ENCODE measurements at regions not wholly inside any gene's neighbourhood (a gene's known extent, or its start where the extent isn't known, plus 50 kb on each side); places are given as distances from the start of the nearest gene placed in this dataset.

DNA sequence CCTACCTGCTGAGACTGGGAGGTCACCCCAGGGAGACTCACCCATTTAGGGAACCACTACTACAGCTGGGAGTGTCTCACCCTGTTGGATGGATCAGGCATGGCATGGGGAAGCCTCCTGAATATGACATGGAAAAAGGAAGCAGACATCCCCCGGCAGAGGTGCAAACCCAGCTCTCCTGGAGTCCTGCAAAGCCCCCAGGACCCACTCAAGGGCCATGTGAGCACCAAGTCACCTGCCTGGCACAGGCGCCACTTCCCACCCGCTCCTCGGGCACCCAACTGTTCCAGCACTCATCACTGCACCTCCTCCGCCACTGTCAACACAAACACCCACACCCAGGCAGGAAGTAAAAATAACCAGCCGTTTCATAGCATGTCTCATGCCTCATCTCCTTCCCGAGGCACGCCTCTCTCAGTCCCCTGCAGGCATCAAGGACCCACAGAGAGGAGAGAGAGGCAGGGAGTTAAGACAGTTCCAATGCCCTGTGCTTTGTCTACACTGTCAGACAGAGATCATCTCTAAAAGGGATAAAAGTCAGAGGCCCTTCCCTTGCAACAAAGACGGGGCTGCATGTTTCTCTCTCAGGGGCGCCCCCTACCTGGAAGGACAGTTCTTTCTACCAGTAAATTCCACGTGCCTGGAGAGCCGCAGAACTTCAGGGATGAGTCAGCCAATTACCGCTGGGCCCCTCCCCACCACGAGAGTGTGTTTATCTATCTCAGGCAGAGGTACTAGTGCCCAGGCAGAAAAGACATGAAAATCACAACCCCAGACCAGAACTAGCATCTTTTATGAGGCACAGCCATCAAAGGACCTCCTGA lies 150.1 kb upstream of the SOD1 start (continued):
- no peak for TF ChIP-seq FOXM1 (IDR thresholded peaks at IDR 0.05; ENCODE audit: low read depth, low read length)
- TF ChIP-seq, protein P1, sequence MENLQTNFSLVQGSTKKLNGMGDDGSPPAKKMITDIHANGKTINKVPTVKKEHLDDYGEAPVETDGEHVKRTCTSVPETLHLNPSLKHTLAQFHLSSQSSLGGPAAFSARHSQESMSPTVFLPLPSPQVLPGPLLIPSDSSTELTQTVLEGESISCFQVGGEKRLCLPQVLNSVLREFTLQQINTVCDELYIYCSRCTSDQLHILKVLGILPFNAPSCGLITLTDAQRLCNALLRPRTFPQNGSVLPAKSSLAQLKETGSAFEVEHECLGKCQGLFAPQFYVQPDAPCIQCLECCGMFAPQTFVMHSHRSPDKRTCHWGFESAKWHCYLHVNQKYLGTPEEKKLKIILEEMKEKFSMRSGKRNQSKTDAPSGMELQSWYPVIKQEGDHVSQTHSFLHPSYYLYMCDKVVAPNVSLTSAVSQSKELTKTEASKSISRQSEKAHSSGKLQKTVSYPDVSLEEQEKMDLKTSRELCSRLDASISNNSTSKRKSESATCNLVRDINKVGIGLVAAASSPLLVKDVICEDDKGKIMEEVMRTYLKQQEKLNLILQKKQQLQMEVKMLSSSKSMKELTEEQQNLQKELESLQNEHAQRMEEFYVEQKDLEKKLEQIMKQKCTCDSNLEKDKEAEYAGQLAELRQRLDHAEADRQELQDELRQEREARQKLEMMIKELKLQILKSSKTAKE (IDR thresholded peaks at IDR 0.05; ENCODE audit: low read depth, poor library complexity, severe bottlenecking), result peak; percentile 76
- TF ChIP-seq RBBP5 (conservative IDR thresholded peaks at IDR 0.05), result no peak
- TF ChIP-seq MEF2B (IDR thresholded peaks at IDR 0.05; ENCODE audit: partially characterized antibody, poor library complexity, severe bottlenecking), result peak; percentile 64
- TF ChIP-seq RAD21 (IDR thresholded peaks at IDR 0.05; ENCODE audit: insufficient read depth, low read depth, low read length), result no peak
- TF ChIP-seq ZNF24 (IDR thresholded peaks at IDR 0.05), result no peak
- TF ChIP-seq RELB (IDR thresholded peaks at IDR 0.05; ENCODE audit: low read depth), result peak; percentile 47; the same call in 1 of the 2 replicates
- TF ChIP-seq RAD51 (IDR thresholded peaks at IDR 0.05), result 0 out of 2 replicates have a peak, but pooled peaks have one; percentile 32
- TF ChIP-seq EP300 (IDR thresholded peaks at IDR 0.05; ENCODE audit: borderline replicate concordance in 1 of 2, control insufficient read depth in 1 of 2, low read depth in 2 of 2, low read length in 2 of 2), result peak; percentile 14 to 59; a peak in 2 of 4 replicates
- TF ChIP-seq, protein P2, sequence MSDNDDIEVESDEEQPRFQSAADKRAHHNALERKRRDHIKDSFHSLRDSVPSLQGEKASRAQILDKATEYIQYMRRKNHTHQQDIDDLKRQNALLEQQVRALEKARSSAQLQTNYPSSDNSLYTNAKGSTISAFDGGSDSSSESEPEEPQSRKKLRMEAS (IDR thresholded peaks at IDR 0.05; ENCODE audit: low read depth, low read length), result no peak
- peak; percentile 69; the same call in 1 of the 3 replicates for TF ChIP-seq POU2F2 (IDR thresholded peaks at IDR 0.05; ENCODE audit: borderline replicate concordance, low read depth, low read length)
- TF ChIP-seq CHD2 (IDR thresholded peaks at IDR 0.05; ENCODE audit: borderline replicate concordance, low read depth, low read length), result peak; percentile 40; the same call in 1 of the 2 replicates
- no peak for TF ChIP-seq RFX5 (IDR thresholded peaks at IDR 0.05; ENCODE audit: low read depth, low read length)
- no peak for TF ChIP-seq PBX3 (IDR thresholded peaks at IDR 0.05; ENCODE audit: insufficient replicate concordance, low read depth, low read length)
- no peak for TF ChIP-seq STAT3 (IDR thresholded peaks at IDR 0.05; ENCODE audit: low read depth, low read length)
- TF ChIP-seq SMC3 (IDR thresholded peaks at IDR 0.05; ENCODE audit: borderline replicate concordance, low read length), result peak; percentile 21; the same call in 1 of the 2 replicates
- TF ChIP-seq HCFC1 (IDR thresholded peaks at IDR 0.05; ENCODE audit: low read length), result no peak
- TF ChIP-seq JUNB (IDR thresholded peaks at IDR 0.05), result peak; percentile 23; the same call in 1 of the 2 replicates
- TF ChIP-seq DPF2 (IDR thresholded peaks at IDR 0.05), result peak; percentile 75; the same call in 1 of the 2 replicates
- peak; percentile 34; the same call in 1 of the 2 replicates for TF ChIP-seq MYB (IDR thresholded peaks at IDR 0.05; ENCODE audit: borderline replicate concordance, low read depth, low read length)
- no peak for TF ChIP-seq TCF7 (IDR thresholded peaks at IDR 0.05; ENCODE audit: borderline replicate concordance)
